Breast epithelium (tissue), 3 donors: ENCODE measurements at regions not wholly inside any gene's neighbourhood (a gene's known extent, or its start where the extent isn't known, plus 50 kb on each side); places are given as distances from the start of the nearest gene placed in this dataset.

Experiments
- CTCF ChIP-seq, 3 donors: fragments of 450-650 bp; IDR thresholded peaks; one replicate each; pipeline ENCODE4 v1.5.1; 2016 to 2017; ENCODE audit warnings: antibody characterized with exemption in 3 of 3, mild to moderate bottlenecking in 3 of 3, moderate library complexity in 3 of 3
- POLR2A ChIP-seq: fragments of 450-650 bp; IDR thresholded peaks from one replicate; pipeline ENCODE4 v1.6.1; 2016; ENCODE audit warnings: antibody characterized with exemption, mild to moderate bottlenecking, moderate library complexity
- POLR2AphosphoS5 ChIP-seq, 3 donors: sonication (generic); formaldehyde crosslinking; IDR thresholded peaks; one replicate each; pipeline ENCODE4 v1.6.1; 2017; ENCODE audit warnings: antibody characterized with exemption in 3 of 3

GRCh38 chr3:162541923-162542322, 1045.3 kb downstream of the OTOL1 start:
- TF ChIP-seq CTCF (IDR thresholded peaks at IDR 0.05) (no peak), POLR2A (no peak), POLR2AphosphoS5 (IDR thresholded peaks at IDR 0.05) (no peak)
